Heart right ventricle (tissue), 16 donors: ENCODE measurements at regions not wholly inside any gene's neighbourhood (a gene's known extent, or its start where the extent isn't known, plus 50 kb on each side); places are given as distances from the start of the nearest gene placed in this dataset.

Experiments
- ATAC-seq, 8 donors: fragments of 200-7000 bp; cut with Tn5 transposase; one replicate each; pipeline ENCODE4 v1.9.1; 2020; ENCODE audit warnings: mild to moderate bottlenecking in 8 of 8, moderate library complexity in 8 of 8, moderate number of reproducible peaks in 1 of 8
- DNase-seq, 2 donors: peaks; one replicate each; pipeline ENCODE4 v3.0.0-alpha.2; 2020
- H3K27ac ChIP-seq, 10 donors: fragments of 200-600 bp; sonication (generic) in 2 of 10; one replicate each; pipeline versions ENCODE4 v1.5.0 to v1.8.0; 2020 to 2022; ENCODE audit warnings: mild to moderate bottlenecking in 3 of 10
- H3K27me3 ChIP-seq, 7 donors: fragments of 200-600 bp; one replicate each; pipeline ENCODE4 v1.8.0; 2021 to 2022; ENCODE audit warnings: mild to moderate bottlenecking in 2 of 7
- H3K36me3 ChIP-seq, 9 donors: fragments of 200-600 bp; sonication (generic) in 1 of 9; one replicate each; pipeline versions ENCODE4 v1.5.0 to v1.8.0; 2020 to 2022; ENCODE audit warnings: mild to moderate bottlenecking in 2 of 9
- H3K4me1 ChIP-seq, 9 donors: fragments of 200-600 bp; sonication (generic) in 1 of 9; one replicate each; pipeline versions ENCODE4 v1.5.0 to v1.8.0; 2020 to 2022; ENCODE audit warnings: mild to moderate bottlenecking in 4 of 9
- H3K4me3 ChIP-seq, 10 donors: fragments of 200-600 bp; sonication (generic) in 2 of 10; one replicate each; pipeline versions ENCODE4 v1.5.0 to v1.8.0; 2020 to 2022; ENCODE audit warnings: mild to moderate bottlenecking in 7 of 10, moderate library complexity in 2 of 10
- H3K9me3 ChIP-seq, 11 donors: fragments of 200-600 bp in 10 of 11; sonication (generic) in 2 of 11; one replicate each; pipeline versions ENCODE4 v1.5.0 to v1.8.0; 2013 to 2022; ENCODE audit warnings: mild to moderate bottlenecking in 2 of 11, control low read depth in 1 of 11, moderate library complexity in 1 of 11
- WGBS, 2 donors: extraction: QIAGEN DNeasy Blood & Tissue Kit; methylation state at CpG; one replicate each; pipeline ENCODE4 v1.1.7; 2013; ENCODE audit warnings: inconsistent platforms in 1 of 2; 5-methylcytosine and 5-hydroxymethylcytosine counted together
- intact Hi-C, 10 donors: fragments of 100-400 bp; cut with DNase I; formaldehyde crosslinking; loops; one replicate each; pipeline versions ENCODE4 v1.11.1 to v1.14.2; 2022
- TF ChIP-seq, protein P1 (sequence below), 9 donors: fragments of 200-600 bp; sonication (generic) in 2 of 9; IDR thresholded peaks; one replicate each; pipeline versions ENCODE4 v1.5.0 to v1.8.0; 2021 to 2022; ENCODE audit warnings: antibody characterized with exemption in 9 of 9, mild to moderate bottlenecking in 5 of 9, moderate library complexity in 1 of 9
- donor health status: Arrhythmogenic right ventricular cardiomyopathy.
- donor health status: ischemic (EF 13 %, LVEDD 7.1; RV severe dilation, severe dysfunction).
- donor health status: healthy with polysubstance abuse.
- donor health status: DM: no; HTN: yes; CAD: no.
- donor health status: DM: no; HTN: no; CAD: no.
- donor health status: ischemic (EF 25% LVEDD 6.9; RV normal size, moderate dysfunction).
- donor health status: ischemic (EF 25% LVEDD 5.7; RV mildly dilated, moderate dysfunction).
- donor health status: healthy.
- donor health status: DM: yes; HTN: yes; CAD: no.
- donor health status: Ischemic cardiomyopathy.
- donor health status: ischemic (EF 35%, LVEDD 5.7; RV mildly dilated, moderate dysfunction).
- donor health status: nonischemic (EF 11% LVEDD 7.7; RV severe dilation, severe dysfunction).
- donor health status: DM: yes; HTN: yes; CAD: no.
- donor health status: PGD.
- donor health status: ischemic (EF 29% LVEDD 5.4; RV normal size, mild dysfunction).
- donor health status: nonischemic (EF 23%, LVEDD 6.1; RV moderate dilation, normal function).

DNA sequence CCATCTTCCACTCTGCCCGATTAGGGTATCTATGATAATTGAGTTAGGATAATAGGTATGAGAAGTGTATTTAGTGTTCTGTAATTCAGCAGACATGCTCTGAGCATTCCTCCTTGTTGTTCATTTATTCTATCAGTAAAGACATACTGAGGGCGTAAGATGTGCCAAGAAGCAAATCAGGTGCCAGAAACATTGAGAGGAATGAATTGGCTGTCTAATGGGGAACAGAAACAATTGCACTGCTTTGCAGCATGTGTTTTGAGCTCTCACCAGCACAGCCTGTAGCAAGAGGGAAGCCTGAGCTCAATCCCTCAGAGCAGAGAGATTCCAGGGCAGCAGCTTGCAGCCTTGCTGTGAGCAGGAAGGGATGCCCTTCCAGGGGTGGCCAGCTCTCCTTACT, 589.3 kb downstream of the BCL11B start:
- no peaks in the 10 kb centered on the region for H3K4me1 ChIP-seq
- DNase-seq (no peak), ATAC-seq (no peak)
- intact Hi-C loops, result no loop called here
- no peak overlapping the region for H3K4me3 ChIP-seq
- no peak overlapping the region for H3K27ac ChIP-seq
- WGBS, 2 donors, result 61 to 71% methylated on average over 2 of the region's 2 CpGs
- TF ChIP-seq, protein P1, sequence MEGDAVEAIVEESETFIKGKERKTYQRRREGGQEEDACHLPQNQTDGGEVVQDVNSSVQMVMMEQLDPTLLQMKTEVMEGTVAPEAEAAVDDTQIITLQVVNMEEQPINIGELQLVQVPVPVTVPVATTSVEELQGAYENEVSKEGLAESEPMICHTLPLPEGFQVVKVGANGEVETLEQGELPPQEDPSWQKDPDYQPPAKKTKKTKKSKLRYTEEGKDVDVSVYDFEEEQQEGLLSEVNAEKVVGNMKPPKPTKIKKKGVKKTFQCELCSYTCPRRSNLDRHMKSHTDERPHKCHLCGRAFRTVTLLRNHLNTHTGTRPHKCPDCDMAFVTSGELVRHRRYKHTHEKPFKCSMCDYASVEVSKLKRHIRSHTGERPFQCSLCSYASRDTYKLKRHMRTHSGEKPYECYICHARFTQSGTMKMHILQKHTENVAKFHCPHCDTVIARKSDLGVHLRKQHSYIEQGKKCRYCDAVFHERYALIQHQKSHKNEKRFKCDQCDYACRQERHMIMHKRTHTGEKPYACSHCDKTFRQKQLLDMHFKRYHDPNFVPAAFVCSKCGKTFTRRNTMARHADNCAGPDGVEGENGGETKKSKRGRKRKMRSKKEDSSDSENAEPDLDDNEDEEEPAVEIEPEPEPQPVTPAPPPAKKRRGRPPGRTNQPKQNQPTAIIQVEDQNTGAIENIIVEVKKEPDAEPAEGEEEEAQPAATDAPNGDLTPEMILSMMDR (IDR thresholded peaks at IDR 0.05), result no peak
- peaks cover 0 to 7% (median 0%) of the 10 kb centered on the region in 11 donors for H3K9me3 ChIP-seq
- H3K36me3 ChIP-seq, result no peaks in the 10 kb centered on the region
- peaks cover 0 to 9% (median 0%) of the 10 kb centered on the region in 7 donors for H3K27me3 ChIP-seq

DNA sequence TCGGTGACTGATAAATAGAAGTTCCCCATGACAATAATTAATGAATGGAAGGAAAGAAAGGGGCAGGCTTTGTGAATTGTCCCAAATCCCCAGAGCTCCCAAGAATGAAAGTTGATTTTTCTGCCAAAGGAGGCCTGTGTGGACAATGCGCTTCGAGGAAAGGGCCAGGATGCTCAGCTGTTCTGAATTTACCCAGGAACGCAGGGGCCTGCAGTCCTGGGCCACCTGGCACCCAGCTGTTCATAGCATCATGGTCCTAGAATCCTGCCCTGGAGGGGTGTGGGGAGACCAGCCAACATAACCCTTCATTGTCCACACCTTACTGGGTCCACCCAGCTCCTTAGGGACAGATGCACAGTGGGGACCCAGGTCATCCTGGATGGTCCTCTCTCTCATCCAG, 587.5 kb downstream of the BCL11B start:
- H3K27me3 ChIP-seq, result peaks cover 0 to 9% (median 0%) of the 10 kb centered on the region in 7 donors
- H3K9me3 ChIP-seq, result peaks cover 0 to 3% (median 0%) of the 10 kb centered on the region in 11 donors
- H3K4me1 ChIP-seq, result no peaks in the 10 kb centered on the region
- intact Hi-C loops, result no loop called here
- H3K4me3 ChIP-seq, result no peak overlapping the region
- ATAC-seq, result no peak
- H3K27ac ChIP-seq, result no peak overlapping the region
- WGBS, 2 donors, result 76% methylated on average over 4 of the region's 4 CpGs
- TF ChIP-seq, protein P1 (IDR thresholded peaks at IDR 0.05), result no peak
- H3K36me3 ChIP-seq, result no peaks in the 10 kb centered on the region
- no peak for DNase-seq

DNA sequence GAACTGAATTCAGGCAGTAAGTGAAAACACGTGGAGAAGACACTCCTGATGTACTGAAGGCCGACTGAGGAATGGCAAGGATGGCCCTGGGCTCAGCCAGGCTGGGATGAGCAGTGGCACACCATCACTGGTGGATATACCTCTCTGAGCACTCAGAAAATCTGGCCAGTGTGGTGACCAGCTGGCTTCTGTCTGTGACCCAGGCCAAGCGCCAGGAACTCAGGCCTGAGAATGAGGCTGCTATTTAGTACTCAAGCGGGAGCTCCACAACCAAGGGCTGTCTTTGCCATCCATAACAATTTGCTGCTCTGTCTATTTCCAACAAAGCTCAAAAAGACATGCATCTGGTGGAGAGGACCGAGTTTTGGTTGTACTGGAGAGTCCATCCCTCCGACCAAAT, 586.3 kb downstream of the BCL11B start:
- Histone ChIP-seq H3K36me3 (no peaks in the 10 kb centered on the region), H3K9me3 (no peaks in the 10 kb centered on the region), H3K27ac (no peak overlapping the region), H3K4me3 (no peak overlapping the region), H3K4me1 (no peaks in the 10 kb centered on the region), H3K27me3 (peaks cover 0 to 9% (median 0%) of the 10 kb centered on the region in 7 donors)
- intact Hi-C loops, result no loop called here
- ATAC-seq (no peak), DNase-seq (no peak)
- TF ChIP-seq, protein P1 (IDR thresholded peaks at IDR 0.05), result no peak
- WGBS, 2 donors, result 75 to 81% methylated on average over 6 of the region's 6 CpGs

DNA sequence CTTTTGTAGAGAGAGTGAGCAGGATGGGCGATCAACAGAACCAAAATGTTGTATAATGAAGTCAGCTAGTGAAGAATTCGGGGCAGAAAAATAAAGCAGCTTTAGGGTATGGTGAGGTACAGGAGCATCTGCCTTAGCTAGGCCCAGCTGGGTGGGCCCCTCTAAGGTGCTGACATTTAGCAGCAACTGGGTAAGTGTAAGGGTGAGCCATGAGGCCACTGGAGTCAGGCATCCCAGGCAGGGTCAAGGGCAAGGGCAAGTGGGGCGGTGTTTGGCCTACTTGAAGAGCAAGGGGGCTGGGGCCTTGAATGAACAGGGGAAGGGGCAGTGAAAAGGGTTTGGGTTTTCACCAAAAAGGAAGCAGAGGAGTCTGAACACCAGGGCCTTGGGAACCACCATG, 583.6 kb downstream of the BCL11B start:
- H3K4me3 ChIP-seq, result no peak overlapping the region
- H3K36me3 ChIP-seq, result no peaks in the 10 kb centered on the region
- WGBS, 2 donors, result 94% methylated on average over 3 of the region's 3 CpGs
- no peaks in the 10 kb centered on the region for H3K4me1 ChIP-seq
- no peak overlapping the region for H3K27ac ChIP-seq
- DNase-seq, result no peak
- ATAC-seq, result no peak
- intact Hi-C loops, result no loop called here
- H3K9me3 ChIP-seq, result no peaks in the 10 kb centered on the region
- H3K27me3 ChIP-seq, result peaks cover 0 to 6% (median 0%) of the 10 kb centered on the region in 7 donors
- TF ChIP-seq, protein P1 (IDR thresholded peaks at IDR 0.05), result no peak
